ENCODE measurements at regions not wholly inside any gene's neighbourhood (a gene's known extent, or its start where the extent isn't known, plus 50 kb on each side); places are given as distances from the start of the nearest gene placed in this dataset.
"Not testable (repeated sequence)": the region's sequence is repeated elsewhere in the genome, so short reads cannot be mapped to it uniquely, and the experiment has no call there.

DNA sequence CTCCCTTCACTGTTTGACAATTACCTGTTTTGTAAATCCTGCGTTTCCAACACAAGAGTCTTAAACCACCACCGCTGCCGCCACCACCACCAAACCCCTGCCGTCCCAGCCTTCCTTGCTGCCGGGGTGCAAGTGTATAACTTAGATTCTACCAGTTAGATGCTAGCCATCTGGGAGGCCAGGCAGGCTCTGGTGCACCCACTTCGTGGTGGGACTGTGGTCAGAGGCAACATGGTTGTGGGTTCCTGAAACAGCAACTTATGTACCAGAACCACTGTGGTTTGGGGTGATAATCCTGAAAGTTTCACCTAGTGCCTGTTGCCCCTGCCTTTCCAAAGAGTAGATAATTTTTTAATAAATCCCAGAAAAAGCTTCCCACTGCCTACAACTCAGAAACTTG lies 510.5 kb downstream of the CCSER2 start:
- DNase-seq (ENCODE audit: low read depth, low spot score) = no peak
- no peak overlapping the region for H3K27ac ChIP-seq

DNA sequence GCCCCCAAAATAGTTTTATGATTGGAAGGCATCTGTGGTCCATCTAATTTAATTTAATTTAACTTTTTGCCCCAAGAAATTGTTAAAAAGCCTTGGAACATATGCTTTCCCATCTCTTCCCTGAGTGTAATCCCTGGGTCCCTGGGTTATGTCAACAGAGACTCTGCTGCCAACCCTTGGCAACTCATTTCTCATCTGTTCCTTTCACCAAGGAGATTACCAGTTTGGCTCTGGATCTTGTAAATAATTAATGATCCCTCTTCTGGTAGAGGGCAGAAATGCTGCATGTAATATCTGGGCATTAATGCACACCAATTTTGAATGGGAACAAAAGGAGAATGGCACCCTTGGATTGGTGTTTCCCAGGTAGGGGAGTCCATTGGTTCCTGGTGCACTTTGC lies 514.2 kb downstream of the CCSER2 start:
- no peak for DNase-seq (ENCODE audit: low read depth, low spot score)
- no peak overlapping the region for H3K27ac ChIP-seq

DNA sequence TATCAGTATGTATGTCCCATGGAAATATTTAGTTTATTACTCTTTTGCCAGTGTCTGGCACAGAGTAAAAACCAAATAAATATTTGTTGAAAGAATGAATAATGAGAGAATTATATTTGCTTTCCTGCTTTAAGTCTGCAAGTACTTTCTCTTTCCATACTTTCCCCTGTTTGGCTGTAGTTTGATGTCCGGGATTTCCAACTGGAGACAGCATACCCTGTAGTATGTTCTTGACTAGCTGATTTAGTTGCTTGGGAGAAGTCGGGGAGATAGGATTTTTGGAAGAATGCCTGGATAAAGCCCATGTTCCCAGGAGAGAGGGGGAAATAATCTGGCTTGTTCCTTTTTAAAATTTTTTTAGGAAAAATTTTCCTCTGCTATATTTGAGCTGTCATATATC lies 516.1 kb downstream of the CCSER2 start:
- no peak for DNase-seq (ENCODE audit: low read depth, low spot score)
- no peak overlapping the region for H3K27ac ChIP-seq

DNA sequence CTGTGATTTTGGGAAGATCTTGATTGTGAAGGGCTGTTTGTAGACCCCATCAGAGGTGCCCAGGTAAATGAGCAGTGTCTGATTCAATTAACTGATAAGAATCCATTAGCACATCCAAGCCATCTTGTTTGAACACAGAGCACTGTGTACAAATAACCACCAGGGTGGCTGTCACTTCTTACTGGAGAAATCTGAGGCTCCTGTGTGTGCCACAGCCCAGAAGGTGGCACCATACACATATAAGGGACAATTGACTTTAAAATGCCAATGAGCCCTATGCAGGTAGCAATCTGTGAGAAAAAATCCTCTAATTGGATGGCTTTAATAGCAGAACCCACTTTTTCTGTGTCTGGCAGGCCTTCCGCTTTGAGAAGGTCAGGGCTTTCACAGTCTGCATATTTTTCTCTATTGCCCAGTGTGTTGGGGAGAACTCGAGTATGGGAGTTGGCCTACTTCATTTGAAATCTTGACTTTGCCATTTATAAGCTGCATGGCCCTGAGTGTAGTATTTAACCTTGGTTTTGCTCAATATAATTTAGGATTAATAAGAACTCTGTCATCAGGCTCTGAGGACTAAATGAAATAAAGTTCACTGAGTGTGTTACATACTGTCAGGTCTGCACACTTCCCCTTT lies 517.4 kb downstream of the CCSER2 start:
- H3K27ac ChIP-seq = no peak overlapping the region
- no peak for DNase-seq (ENCODE audit: low read depth, low spot score)

DNA sequence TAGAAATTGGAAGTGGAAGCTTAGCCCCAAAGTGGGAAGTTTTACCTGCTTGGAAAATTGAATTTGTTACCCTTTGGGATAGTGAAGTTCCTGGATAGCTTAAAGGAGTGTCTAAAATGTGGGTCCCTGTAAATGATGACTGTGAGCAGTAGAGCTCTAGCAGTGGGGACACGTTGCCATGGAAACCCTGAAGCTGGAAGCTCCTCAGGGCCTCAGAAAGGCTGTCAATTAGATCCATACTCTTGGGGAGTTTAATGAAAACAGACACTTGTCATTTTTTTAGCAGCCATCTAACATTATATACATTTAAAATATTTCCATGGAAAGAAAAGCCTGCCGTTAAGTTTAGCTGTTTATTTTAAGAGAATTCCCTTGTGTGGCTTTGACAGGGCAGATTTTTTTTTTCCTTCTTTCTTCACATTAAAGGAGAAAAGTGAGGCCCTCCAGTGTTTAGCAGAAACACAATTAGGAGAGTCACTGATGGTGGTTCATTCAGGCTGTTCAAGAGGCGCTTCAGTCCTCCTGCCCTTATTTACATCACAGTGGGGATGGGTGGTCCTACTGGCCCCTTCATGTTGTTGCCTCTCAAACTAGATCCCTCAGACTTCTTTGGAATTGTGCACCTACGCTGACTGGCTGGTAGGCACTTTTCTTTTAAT lies 518.4 kb downstream of the CCSER2 start:
- DNase-seq (ENCODE audit: low read depth, low spot score) = no peak
- no peak overlapping the region for H3K27ac ChIP-seq

DNA sequence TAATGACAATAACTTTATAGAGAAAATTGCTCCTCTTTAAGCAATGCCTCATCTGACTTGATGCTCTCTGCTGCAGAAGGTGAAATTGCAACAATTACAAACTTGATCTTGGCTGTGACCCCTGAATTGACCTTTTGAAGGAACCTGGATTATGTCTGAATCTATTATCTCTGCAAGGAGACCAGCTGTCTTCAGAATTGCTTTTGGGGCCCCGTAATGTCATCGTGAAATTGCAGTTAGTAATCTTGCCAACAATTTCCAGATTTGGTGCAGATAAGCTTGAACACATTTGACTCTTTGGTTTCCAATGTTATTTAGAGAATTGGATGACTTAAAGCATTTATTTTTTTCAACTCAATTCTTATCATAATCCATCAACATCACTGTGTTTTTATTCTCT lies 520.6 kb downstream of the CCSER2 start:
- no peak for DNase-seq (ENCODE audit: low read depth, low spot score)
- H3K27ac ChIP-seq = no peak overlapping the region

DNA sequence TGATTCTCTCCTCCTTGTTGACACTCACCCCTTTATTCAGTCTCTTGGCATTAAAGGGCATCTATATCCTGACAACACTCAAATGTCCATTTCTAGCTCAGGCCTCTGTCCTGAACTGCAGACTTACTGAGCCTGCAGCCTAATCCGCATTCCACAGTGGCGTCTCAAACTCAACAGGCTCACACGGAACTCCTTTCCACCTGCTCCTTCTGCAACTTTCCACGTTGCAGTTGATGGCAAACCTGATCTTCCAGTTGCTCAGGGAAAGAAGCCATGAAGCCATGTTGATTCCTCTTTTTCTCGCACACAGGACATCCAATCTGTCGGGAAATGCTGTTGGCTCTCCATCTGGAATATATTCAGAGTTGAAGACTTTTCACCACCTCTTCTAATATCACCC lies 522.4 kb downstream of the CCSER2 start:
- no peak overlapping the region for H3K27ac ChIP-seq
- DNase-seq (ENCODE audit: low read depth, low spot score) = no peak

DNA sequence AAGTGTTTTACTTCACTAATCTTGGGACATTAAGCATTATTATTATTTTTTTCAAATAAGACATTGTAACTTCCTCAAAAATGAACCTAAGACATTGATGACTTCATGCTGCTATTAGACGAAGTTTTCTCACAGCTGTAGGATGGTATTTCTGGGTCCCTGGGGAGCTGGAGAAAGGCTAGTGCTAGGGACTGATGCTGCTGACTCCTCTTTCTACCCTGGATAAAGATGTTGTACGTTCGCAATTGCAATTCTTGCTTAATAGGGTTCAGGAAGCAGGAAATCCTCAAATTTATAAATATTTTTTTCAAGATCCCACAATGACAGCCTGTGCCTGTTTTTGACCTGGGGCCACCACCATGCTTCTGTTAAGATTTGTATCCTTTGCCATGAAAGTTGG lies 526.0 kb downstream of the CCSER2 start:
- DNase-seq (ENCODE audit: low read depth, low spot score) = no peak
- H3K27ac ChIP-seq = no peak overlapping the region

DNA sequence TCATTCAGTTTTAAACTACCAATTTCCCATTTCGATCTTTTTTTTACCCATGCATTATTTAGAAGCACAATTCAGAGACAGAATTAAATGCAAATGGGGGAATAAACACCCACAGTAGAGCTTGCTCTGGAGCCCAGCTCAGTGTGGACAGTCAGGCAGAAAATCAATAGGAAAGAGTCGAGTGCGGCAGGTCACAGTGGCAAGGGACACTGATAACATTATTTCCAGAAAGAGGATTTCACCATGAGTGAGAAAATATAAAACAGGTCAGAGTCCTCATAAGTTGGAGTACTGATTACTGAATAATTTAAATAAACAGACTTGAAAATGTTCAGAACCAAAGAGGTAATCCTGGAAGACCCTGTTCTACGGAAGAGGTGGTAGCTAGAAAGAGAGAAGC lies 532.5 kb downstream of the CCSER2 start:
- H3K27ac ChIP-seq = no peak overlapping the region
- no peak for DNase-seq (ENCODE audit: low read depth, low spot score)

DNA sequence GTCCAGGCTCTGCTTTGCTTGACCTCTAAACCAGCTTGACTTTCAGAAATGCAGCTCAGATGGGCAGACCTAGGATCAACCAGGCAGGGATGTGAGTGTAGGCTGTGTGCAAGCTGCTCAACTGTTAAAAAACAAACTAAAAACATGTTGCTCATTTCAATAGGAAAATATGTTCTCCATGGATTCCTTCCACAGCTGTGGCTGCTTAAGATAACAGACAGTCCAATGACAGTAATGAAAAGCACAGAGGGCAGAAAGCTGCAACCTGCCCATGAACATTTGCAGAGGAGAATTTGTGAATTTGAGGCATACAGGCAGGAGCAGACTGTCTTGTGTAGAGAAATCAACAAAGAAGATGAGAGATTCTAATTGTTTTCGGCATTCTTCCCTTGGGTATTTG lies 534.2 kb downstream of the CCSER2 start:
- H3K27ac ChIP-seq = no peak overlapping the region
- no peak for DNase-seq (ENCODE audit: low read depth, low spot score)

DNA sequence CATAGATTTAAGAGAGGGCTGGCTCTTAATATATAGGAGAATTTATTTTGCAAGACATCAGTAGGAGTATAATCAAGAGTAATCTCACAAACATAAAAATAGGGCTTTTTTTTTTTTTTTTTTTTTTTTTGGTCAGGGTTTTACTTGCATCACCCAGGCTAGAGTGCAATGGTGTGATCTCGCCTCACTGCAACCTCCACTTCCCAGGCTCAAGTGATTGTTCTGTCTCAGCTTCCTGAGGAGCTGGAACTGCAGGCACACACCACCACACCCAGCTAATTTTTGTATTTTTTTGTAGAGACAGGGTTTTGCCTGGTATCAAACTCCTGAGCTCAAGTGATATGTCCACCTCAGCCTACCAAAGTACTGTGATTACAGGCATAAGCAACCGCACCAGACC lies 535.3 kb downstream of the CCSER2 start:
- no peak overlapping the region for H3K27ac ChIP-seq
- DNase-seq (ENCODE audit: low read depth, low spot score) = no peak

DNA sequence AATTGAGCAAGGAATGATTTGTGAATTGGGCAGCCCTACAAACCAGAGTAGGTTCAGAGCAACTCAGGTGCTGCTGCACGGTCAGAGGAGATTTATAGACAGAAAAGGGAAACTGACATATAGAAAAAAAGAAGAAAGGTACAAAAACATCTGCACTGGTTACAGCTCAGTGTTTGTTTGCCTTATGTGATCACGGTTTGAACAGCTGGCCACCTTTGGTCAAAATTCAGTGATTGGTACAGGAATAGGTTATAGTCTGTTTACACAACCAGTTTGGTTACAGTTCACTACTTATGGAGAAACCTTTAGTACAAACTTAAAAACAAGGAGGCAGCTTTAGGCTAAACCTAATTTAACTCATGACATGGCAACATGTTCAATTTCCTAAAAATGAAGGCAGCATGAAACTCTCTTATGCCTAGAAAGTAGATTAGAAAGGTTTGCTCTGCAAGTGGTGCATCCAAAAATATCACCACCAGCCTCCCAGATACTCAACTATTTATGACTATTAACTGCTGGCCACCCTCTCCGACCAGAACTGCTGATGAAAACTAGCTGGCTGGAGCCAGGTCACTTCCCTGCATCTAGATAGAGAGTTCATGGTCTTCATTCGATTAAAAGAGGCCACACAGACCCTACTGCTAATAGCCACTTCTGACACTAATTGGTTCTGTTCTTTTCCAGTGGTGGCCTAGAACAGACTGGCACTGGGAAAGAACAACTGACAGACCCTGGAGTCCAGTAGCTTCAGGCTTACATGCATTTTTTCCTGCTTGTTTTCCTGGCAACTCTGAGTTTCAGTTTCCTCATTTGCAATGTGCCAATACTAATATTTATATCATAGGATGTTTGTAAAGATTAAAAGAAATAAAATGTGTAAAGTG lies 548.0 kb downstream of the CCSER2 start:
- DNase-seq (ENCODE audit: low read depth, low spot score) = no peak

DNA sequence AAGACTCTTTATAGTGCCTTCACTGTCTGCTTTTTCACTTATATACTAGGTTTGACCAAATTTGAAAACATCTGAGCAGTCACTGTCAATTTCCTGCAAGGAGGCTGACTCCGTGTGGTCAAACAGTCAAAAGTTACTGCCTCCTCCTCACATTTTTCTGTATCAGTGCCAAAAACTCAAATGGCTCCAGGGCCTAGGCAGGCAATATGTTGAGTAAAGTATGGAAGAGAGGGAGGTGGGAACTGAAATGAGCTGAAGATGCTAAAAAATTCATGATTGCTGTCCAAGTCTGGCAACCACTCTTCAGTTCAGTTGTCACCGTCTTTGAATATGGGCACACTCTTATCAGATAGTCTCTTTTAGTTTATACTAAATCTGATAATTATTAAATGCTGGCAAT lies 551.6 kb downstream of the CCSER2 start:
- no peak overlapping the region for H3K27ac ChIP-seq
- no peak for DNase-seq (ENCODE audit: low read depth, low spot score)

More for the DNA sequence above, 548.0 kb downstream of the CCSER2 start:
- no peak overlapping the region for H3K27ac ChIP-seq

DNA sequence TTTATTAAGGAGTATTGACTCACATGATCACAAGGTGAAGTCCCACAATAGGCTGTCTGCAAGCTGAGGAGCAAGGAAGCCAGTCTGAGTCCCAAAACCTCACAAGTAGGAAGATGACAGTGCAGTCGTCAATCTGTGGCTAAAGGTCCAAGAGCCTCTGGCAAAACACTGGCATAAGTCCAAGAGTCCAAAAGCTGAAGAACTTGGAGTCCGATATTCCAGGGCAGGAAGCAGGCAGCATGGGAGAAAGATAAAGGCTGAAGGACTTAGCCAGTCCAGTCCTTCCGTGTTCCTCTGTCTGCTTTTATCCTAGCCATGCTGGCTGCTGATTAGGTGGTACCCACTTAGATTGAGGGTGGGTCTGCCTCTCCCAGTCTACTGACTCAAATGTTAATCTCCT lies 553.3 kb downstream of the CCSER2 start:
- not testable (repeated sequence) for H3K27ac ChIP-seq; DNase-seq (ENCODE audit: low read depth, low spot score)

DNA sequence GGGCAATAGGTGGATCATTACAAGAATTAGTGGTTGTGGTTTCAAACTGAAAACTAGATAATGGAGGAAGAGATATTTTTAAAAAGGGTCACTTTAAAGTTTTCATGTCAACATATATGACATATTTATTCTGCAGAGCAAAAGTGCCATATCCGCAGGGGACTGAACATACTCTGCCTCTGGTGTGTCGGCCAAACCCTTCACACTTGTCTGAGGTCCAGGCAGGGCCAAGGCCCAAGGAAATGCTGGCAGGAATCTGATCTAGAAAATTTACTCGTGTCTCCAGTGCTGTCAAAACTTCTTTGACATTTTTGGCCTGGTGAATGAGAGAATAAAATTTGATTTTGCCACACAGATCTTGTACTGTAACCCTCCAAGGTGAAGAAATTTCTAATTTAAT lies 562.3 kb downstream of the CCSER2 start:
- no peak for DNase-seq (ENCODE audit: low read depth, low spot score)
- H3K27ac ChIP-seq = no peak overlapping the region

DNA sequence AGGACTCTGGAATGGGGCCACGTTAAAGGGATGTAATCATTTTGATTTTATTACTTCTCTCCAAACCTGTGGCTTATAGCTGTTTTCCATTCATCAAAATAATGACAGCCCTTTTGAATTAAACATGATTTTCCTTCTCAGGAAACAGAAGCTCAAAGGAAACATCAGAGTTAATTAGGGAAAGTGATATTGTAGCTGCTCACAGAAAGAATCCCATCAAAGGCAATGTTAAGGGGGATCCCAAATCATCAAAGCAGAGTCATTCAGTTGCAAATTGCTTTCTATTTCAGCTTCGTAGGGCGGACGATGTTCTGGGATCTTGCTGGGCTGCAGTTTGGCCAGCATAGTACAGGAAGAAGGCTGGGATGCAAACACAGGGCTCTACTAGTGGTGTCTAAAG lies 563.2 kb downstream of the CCSER2 start:
- no peak for DNase-seq (ENCODE audit: low read depth, low spot score)
- H3K27ac ChIP-seq = no peak overlapping the region

DNA sequence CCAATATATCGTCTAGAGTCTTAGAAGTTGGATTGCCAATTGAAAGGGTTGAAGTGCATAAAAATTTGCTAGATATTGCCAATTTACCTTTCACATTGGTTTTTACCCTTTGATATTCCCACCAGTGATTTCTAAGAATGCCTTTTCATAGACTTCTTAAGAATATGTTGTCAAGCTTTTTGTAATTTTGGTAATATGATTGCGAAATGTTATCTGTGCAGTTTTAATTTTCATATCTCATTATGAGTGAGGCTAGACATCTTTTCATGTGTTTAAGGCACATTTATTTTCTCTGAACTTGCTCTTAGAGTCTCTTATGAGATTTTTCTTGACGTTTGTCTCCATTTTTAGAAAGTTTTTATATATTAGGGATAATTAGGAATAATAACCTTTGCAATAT lies 567.2 kb downstream of the CCSER2 start:
- DNase-seq (ENCODE audit: low read depth, low spot score) = no peak

DNA sequence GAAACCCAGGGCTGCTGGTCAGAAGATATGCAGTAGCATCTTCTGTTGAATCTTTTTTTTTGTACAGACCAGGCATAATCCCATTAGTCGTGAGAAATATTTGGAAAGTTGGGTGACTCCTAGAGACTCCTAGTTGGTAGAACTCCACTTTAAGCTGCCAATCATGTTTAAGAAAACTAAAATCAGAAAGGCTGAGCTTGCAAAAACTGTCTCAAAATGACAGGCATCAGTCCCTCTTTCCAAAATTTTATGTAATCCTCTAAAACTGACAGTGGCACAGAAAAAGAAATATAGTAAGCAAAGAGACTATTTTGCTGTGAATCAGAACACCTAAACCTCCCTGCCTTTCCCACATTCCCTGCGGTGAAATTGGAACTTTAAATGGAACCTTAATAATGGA lies 568.5 kb downstream of the CCSER2 start:
- H3K27ac ChIP-seq = no peak overlapping the region
- DNase-seq (ENCODE audit: low read depth, low spot score) = no peak

More for the DNA sequence above, 567.2 kb downstream of the CCSER2 start:
- H3K27ac ChIP-seq = no peak overlapping the region

DNA sequence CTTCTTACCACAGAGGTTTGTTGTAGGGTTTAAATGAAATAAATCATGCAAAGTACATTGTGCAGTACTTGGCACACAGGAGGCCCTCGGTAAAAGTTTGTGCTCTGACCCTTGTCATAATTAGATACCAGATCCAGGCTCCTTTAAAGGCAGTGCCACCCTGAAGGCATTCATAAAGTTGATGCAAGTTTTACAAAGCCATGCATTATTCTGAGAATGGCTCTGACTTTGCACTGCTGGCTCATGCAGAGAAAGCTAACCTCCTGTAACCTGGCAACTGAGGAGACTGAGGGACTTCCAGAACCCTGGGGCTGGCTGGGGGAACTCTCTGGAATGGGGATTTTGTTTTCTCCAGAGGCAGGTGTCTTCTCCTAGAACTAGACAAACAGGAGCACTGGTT lies 570.9 kb downstream of the CCSER2 start:
- DNase-seq (ENCODE audit: low read depth, low spot score) = no peak
- no peak overlapping the region for H3K27ac ChIP-seq

DNA sequence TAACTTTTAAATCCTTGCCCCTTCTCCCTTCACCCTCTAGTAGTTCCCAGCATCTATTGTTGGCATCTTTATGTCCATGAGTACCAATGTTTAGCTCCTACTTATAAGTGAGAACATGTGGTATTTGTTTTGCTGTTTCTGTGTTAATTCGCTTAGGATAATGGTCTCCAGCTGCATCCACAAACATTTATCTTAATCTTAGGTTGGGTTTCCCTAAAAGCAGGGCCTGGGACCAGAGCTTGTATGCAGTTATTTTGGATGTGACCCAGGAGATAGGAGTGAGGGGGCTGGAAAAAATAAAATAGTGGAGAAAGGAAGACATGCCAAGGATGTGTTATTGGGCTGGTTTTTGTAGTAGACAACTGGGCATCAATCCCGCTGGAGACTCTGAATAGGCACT lies 571.8 kb downstream of the CCSER2 start:
- no peak for DNase-seq (ENCODE audit: low read depth, low spot score)
- no peak overlapping the region for H3K27ac ChIP-seq

DNA sequence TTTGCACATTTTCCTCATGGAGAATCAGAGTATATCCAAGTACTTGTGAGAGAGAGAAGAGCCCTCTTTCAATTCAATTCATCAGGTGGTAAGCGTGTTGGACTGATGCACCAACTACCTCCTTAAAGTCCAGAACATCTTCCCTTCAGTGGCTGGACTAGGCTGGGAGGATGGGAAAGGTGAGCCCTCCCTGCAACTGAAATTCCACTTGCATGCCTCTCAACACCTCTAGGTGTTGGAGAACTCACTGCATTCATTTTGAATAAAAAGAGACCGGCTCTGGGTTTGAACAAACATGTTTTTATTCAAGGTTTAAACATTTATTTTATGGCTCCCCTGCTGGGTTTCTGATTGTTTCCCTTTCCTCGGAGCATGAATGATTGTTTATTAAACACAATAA lies 573.5 kb downstream of the CCSER2 start:
- no peak for DNase-seq (ENCODE audit: low read depth, low spot score)
- H3K27ac ChIP-seq = no peak overlapping the region
